ENCODE measurements at regions not wholly inside any gene's neighbourhood (a gene's known extent, or its start where the extent isn't known, plus 50 kb on each side); places are given as distances from the start of the nearest gene placed in this dataset.
A peak's percentile ranks its signal among the peaks of the same experiment; 100 is the strongest.

DNA sequence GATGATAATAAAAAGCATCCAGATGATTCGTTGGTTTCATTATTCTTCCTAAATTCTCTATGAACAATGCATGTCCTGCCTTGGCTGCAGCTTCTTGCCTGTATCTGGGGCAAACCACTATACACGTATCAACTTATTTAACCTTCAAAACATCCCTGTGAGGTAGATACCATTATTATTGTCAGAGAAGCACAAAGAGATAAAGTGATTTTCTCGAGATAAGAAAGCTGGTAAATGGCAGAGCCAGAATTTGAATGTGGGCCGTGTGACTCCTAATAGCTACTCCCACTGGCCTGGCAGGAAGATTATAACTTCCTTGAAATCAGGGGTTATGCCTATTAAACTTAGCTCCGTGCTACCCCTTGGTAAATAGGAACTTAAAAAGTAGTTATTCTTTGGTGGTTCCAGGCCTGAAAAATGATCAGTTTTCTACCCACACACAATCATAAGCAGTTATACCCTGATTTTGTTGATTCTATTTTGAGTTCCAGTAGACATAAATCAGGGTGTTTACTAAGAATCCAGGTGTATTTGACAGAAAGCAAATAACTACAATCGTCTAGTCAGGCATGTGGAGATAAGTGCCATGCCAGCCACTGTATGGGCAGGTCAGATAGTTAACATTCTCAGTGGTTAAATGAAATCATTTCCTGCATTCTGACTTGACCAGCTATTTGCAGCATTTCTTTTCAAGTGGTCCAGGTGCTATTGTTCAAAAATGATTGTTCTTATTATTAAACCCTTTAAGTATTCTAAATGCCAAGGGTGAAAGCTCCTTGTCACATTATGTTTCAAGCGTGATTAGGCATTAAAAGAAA lies 99.2 kb upstream of the LRRN1 start:
- no peak for ATAC-seq

GRCh38 chr3:3699407-3699806 lies 99.8 kb upstream of the LRRN1 start:
- Mint-ChIP-seq H3K27ac (no peak overlapping the region), H3K4me3 (no peak overlapping the region), H3K9me3 (peaks cover 0 to 7% of the 10 kb centered on the region in 2 donors), H3K4me1 (no peaks in the 10 kb centered on the region), H3K27me3 (no peaks in the 10 kb centered on the region)
- ATAC-seq (no peak), DNase-seq (no peak)

More for the DNA sequence above, 99.2 kb upstream of the LRRN1 start:
- Mint-ChIP-seq H3K4me1 (no peaks in the 10 kb centered on the region), H3K9me3 (peaks cover 0 to 7% of the 10 kb centered on the region in 2 donors), H3K27me3 (no peaks in the 10 kb centered on the region), H3K4me3 (no peak overlapping the region), H3K27ac (no peak overlapping the region)
- DNase-seq = no peak

DNA sequence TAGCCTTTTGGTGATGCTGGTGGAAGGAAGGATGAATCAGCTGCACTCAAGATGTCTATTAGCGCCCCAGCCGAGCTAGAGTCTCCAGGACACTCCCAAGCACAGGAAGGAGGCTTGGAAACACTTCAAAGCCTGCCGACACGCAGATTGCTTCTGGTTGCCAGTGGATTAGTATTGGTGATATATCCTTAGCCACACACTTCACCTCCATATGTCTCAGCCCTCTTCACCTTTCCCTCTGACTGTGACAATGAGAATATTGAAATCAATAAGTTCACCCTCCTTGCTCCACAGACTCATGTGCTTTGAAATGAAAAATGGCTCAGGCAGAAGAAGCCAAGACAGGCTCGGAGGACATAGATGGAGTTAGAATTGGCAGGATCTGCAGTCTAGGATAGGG lies 102.9 kb upstream of the LRRN1 start:
- H3K4me3 Mint-ChIP-seq = no peak overlapping the region
- no peak overlapping the region for H3K27ac Mint-ChIP-seq
- DNase-seq = no peak
- H3K4me1 Mint-ChIP-seq = no peaks in the 10 kb centered on the region
- H3K9me3 Mint-ChIP-seq = peaks cover 0 to 7% of the 10 kb centered on the region in 2 donors
- no peak for ATAC-seq
- H3K27me3 Mint-ChIP-seq = no peaks in the 10 kb centered on the region

DNA sequence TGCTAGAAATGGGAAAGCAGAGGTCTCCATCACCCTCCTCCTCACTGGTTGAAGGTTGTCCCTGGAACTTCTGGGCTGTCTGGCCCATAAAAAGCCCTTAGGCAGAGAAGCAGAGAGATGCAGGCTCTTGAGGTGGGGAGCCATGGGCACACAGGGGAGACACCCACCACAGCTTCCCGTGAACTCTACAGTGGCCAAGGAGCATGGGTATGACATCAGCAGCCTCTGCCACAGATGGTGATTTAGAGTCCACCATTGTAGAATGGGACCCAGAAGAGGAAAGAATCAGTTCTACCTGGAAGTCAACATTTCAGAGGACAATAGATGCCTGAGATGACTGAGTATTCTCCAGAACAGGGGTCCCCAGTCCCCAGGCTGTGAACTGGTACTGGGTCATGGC lies 105.6 kb upstream of the LRRN1 start:
- Mint-ChIP-seq H3K4me1 (no peaks in the 10 kb centered on the region), H3K27me3 (no peaks in the 10 kb centered on the region), H3K9me3 (peaks cover 0 to 2% of the 10 kb centered on the region in 2 donors), H3K27ac (no peak overlapping the region), H3K4me3 (no peak overlapping the region)
- DNase-seq (no peak), ATAC-seq (peak; percentile 35)

DNA sequence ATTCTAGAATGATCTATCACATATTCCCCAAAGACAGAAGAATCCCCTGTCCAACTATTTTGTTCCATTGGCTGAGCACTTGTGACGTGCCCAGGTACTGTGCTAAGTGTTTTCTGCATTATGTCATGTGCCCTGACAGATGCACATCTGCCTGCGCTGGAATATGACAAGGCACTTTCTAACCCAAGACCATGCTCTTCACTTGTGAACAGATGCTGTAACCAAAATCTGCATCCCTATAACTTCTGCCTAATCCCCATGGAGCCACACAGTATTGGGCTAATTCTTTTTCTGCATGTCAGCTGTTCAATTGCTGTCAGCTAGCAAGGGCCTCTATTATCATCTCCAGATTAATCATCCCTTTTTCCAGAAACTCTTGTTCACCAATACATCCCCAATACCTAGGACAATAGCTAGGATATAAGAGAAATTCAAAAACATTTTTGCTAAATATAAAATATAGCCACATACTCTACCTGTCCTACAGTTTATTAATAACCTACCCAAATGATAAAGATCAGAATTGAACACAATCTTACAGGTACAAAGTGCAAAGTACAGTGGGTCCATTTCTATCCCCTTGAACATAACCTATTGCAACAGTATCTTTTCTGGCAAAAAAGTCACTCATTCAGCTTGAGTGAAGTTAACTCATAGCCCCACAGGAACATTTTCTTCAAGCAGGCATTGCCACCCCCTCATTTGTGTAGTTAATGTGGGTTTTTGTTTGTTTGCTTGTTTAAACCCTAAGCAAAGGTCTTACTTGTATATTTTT lies 109.4 kb upstream of the LRRN1 start:
- DNase-seq (no peak), ATAC-seq (no peak)
- no peaks in the 10 kb centered on the region for H3K27me3 Mint-ChIP-seq
- peaks cover 0 to 8% of the 10 kb centered on the region in 2 donors for H3K9me3 Mint-ChIP-seq
- H3K27ac Mint-ChIP-seq = no peak overlapping the region
- H3K4me3 Mint-ChIP-seq = no peak overlapping the region
- H3K4me1 Mint-ChIP-seq = no peaks in the 10 kb centered on the region

GRCh38 chr3:3686907-3687648 lies 112.2 kb upstream of the LRRN1 start:
- Mint-ChIP-seq H3K9me3 (peaks cover 0 to 8% of the 10 kb centered on the region in 2 donors), H3K27me3 (no peaks in the 10 kb centered on the region), H3K4me1 (no peaks in the 10 kb centered on the region), H3K4me3 (no peak overlapping the region), H3K27ac (no peak overlapping the region)
- ATAC-seq = no peak
- no peak for DNase-seq

DNA sequence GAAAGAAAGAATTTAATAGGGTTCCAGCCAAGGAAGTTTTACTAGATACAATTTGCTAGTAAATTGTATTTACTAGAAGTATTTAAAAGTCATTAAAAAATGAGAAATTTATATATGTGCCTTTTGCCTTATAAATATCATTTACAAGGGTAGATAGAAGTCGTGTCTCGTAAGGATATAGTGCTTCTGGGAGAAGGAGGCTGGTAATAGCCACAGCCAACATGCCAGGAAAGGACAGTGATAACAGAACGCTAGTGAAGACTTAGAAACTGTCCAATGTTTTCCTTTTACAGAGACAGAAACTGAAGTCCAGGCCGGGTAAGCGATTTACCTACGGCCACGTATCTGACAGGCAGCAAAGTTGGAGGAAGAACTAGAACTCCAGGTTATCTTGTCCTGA lies 113.5 kb upstream of the LRRN1 start:
- no peak for ATAC-seq
- DNase-seq = no peak
- no peaks in the 10 kb centered on the region for H3K27me3 Mint-ChIP-seq
- no peaks in the 10 kb centered on the region for H3K4me1 Mint-ChIP-seq
- no peak overlapping the region for H3K27ac Mint-ChIP-seq
- H3K9me3 Mint-ChIP-seq = peaks cover 0 to 8% of the 10 kb centered on the region in 2 donors
- H3K4me3 Mint-ChIP-seq = no peak overlapping the region

- no peaks in the 10 kb centered on the region for H3K4me1 Mint-ChIP-seq
- peaks cover 0 to 8% of the 10 kb centered on the region in 2 donors for H3K9me3 Mint-ChIP-seq
- no peaks in the 10 kb centered on the region for H3K27me3 Mint-ChIP-seq
- H3K27ac Mint-ChIP-seq = no peak overlapping the region
- ATAC-seq (no peak), DNase-seq (no peak)
- H3K4me3 Mint-ChIP-seq = no peak overlapping the region
Measured at GRCh38 chr3:3683261-3683660, 116.0 kb upstream of the LRRN1 start.

DNA sequence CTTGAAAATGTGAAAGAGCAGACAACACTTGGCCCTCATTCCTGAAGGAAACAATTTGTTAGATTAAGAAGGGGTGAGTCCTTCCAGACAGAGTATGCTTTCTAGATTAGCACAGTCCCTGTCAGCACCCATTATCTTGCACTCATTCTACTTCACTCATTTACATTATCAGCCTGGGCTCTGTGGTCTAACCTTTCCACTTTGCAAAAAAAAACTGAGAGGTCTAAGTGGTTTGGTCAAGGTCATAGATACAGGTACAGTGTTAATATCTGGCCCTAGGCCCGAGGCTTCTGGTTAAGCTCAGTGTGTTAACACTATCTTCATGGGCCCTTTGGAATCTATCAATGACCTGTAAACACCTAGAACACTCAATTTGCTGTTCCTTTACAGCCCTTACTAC lies 123.4 kb upstream of the LRRN1 start:
- H3K9me3 Mint-ChIP-seq = peaks cover 0 to 6% of the 10 kb centered on the region in 2 donors
- no peaks in the 10 kb centered on the region for H3K4me1 Mint-ChIP-seq
- no peak overlapping the region for H3K27ac Mint-ChIP-seq
- H3K27me3 Mint-ChIP-seq = no peaks in the 10 kb centered on the region
- no peak for DNase-seq
- no peak for ATAC-seq
- no peak overlapping the region for H3K4me3 Mint-ChIP-seq

GRCh38 chr3:3675186-3675585 lies 124.0 kb upstream of the LRRN1 start:
- H3K9me3 Mint-ChIP-seq = peaks cover 0 to 7% of the 10 kb centered on the region in 2 donors
- H3K4me3 Mint-ChIP-seq = no peak overlapping the region
- H3K27me3 Mint-ChIP-seq = no peaks in the 10 kb centered on the region
- no peak for DNase-seq
- no peaks in the 10 kb centered on the region for H3K4me1 Mint-ChIP-seq
- ATAC-seq = no peak
- H3K27ac Mint-ChIP-seq = no peak overlapping the region

DNA sequence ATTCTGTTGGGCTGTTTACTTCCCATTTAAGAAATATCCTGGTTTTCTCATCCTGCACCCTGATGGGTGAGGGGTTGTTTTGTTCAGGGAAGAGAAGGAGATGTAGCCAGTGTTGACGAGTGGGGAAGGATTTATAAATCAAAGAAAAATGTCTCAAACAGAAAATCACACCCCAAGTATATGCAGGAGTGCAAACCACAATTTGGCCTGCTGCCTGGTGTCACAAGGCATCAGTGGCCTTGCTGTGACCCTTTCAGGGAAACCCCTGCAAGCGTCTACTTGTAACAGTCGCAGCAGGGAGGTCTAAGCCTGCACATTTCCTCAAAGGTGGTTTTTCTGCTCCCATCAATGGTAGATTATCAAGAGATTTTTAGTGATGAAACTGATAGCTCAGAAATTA lies 132.6 kb upstream of the LRRN1 start:
- no peak overlapping the region for H3K4me3 Mint-ChIP-seq
- H3K9me3 Mint-ChIP-seq = peaks cover 5 to 19% of the 10 kb centered on the region in 2 donors
- H3K27ac Mint-ChIP-seq = no peak overlapping the region
- peaks cover 12% of the 10 kb centered on the region for H3K4me1 Mint-ChIP-seq
- DNase-seq = peak; percentile 5 to 26
- peak; percentile 90 for ATAC-seq
- peaks cover 15% of the 10 kb centered on the region for H3K27me3 Mint-ChIP-seq

GRCh38 chr3:3665961-3666640 lies 133.1 kb upstream of the LRRN1 start:
- peaks cover 5 to 19% of the 10 kb centered on the region in 2 donors for H3K9me3 Mint-ChIP-seq
- peaks cover 15% of the 10 kb centered on the region for H3K27me3 Mint-ChIP-seq
- no peak overlapping the region for H3K4me3 Mint-ChIP-seq
- no peak for DNase-seq
- peak overlapping the region in 1 of 2 donors; percentile 21 for H3K27ac Mint-ChIP-seq
- ATAC-seq = peak; percentile 61
- H3K4me1 Mint-ChIP-seq = peaks cover 12% of the 10 kb centered on the region

- Mint-ChIP-seq H3K27ac (no peak overlapping the region), H3K9me3 (peaks cover 5 to 19% of the 10 kb centered on the region in 2 donors), H3K4me3 (no peak overlapping the region), H3K27me3 (peaks cover 15% of the 10 kb centered on the region), H3K4me1 (peaks cover 12% of the 10 kb centered on the region)
- ATAC-seq (no peak), DNase-seq (no peak)
Measured at GRCh38 chr3:3665546-3665945, 133.7 kb upstream of the LRRN1 start.

GRCh38 chr3:3664935-3665334 lies 134.3 kb upstream of the LRRN1 start:
- Mint-ChIP-seq H3K27ac (no peak overlapping the region), H3K4me3 (no peak overlapping the region), H3K27me3 (peaks cover 15% of the 10 kb centered on the region), H3K9me3 (peaks cover 5 to 16% of the 10 kb centered on the region in 2 donors), H3K4me1 (peaks cover 12% of the 10 kb centered on the region)
- DNase-seq = no peak
- no peak for ATAC-seq

DNA sequence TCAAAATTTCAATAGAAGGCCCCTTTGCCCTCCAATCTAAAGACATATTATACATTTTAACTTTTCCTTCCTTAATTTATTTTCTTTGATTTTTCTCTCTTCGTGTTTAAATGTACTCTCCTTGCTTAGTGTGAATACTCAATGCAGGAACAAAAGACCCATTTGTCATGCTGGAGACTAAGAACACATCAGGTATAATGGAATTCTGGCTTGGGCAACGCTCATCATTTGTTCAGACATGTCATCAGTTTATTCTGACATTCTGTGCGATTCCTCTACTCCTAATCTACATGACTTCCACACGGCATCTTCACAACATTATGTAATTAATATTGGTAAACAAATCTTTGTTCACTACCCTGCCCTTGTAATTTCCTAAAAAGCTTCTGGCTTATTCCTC lies 136.6 kb upstream of the LRRN1 start:
- H3K27ac Mint-ChIP-seq = no peak overlapping the region
- no peak overlapping the region for H3K4me3 Mint-ChIP-seq
- no peak for ATAC-seq
- H3K9me3 Mint-ChIP-seq = peaks cover 0 to 5% of the 10 kb centered on the region in 2 donors
- DNase-seq = no peak
- peaks cover 12% of the 10 kb centered on the region for H3K4me1 Mint-ChIP-seq
- H3K27me3 Mint-ChIP-seq = peaks cover 15% of the 10 kb centered on the region
